ENCODE measurements at regions not wholly inside any gene's neighbourhood (a gene's known extent, or its start where the extent isn't known, plus 50 kb on each side); places are given as distances from the start of the nearest gene placed in this dataset.
A peak's percentile ranks its signal among the peaks of the same experiment; 100 is the strongest.
"Not testable (repeated sequence)": the region's sequence is repeated elsewhere in the genome, so short reads cannot be mapped to it uniquely, and the experiment has no call there.

DNA sequence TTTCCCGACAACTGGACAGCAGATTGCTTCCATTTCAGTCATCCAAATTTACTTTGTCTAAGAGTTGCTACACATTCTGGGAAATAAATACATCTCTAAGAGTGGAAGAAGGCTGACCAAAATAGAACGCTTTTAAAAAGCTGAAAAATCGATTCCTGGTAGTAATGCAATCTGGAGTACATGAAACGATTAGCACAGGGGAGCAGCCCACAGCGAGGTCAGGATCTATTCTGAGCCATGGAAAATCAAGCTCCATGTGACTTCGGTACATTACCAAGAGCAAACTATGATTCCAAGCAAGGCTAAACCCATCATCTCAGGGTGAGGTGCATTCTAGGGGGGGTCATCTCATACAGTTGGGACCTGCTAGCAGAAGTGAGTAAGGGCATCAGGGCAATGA is 249.3 kb downstream of the BLID start:
- no peak overlapping the region for H3K4me3 ChIP-seq (ENCODE audit: insufficient read depth, low read length)
- H4K20me1 ChIP-seq (ENCODE audit: insufficient read depth, low read length): no peaks in the 10 kb centered on the region
- no peaks in the 10 kb centered on the region for H3K4me1 ChIP-seq (ENCODE audit: insufficient read depth, low read length)
- H3K36me3 ChIP-seq (ENCODE audit: insufficient read depth, low read length): no peaks in the 10 kb centered on the region
- H2AFZ ChIP-seq (ENCODE audit: low read length): no peak overlapping the region
- H3K27ac ChIP-seq (ENCODE audit: low read depth, low read length): no peak overlapping the region
- DNase-seq (ENCODE audit: insufficient read length, low spot score, missing footprints): no peak
- H3K27me3 ChIP-seq (ENCODE audit: insufficient read depth, low read length): no peaks in the 10 kb centered on the region
- H3K4me2 ChIP-seq (ENCODE audit: insufficient read depth, low read length): no peak overlapping the region
- no peaks in the 10 kb centered on the region for H3K9me3 ChIP-seq (ENCODE audit: low read depth, low read length)
- no peak for TF ChIP-seq CTCF (IDR thresholded peaks at IDR 0.05; ENCODE audit: extremely low read depth, low read depth, low read length)
- H3K79me2 ChIP-seq (ENCODE audit: insufficient read depth, low read length): no peaks in the 10 kb centered on the region

- H2AFZ ChIP-seq (ENCODE audit: low read length): no peak overlapping the region
- H3K36me3 ChIP-seq (ENCODE audit: insufficient read depth, low read length): no peaks in the 10 kb centered on the region
- H3K4me3 ChIP-seq (ENCODE audit: insufficient read depth, low read length): no peak overlapping the region
- DNase-seq (ENCODE audit: insufficient read length, low spot score, missing footprints): peak; percentile 21
- H3K79me2 ChIP-seq (ENCODE audit: insufficient read depth, low read length): no peaks in the 10 kb centered on the region
- H3K9me3 ChIP-seq (ENCODE audit: low read depth, low read length): no peaks in the 10 kb centered on the region
- no peaks in the 10 kb centered on the region for H4K20me1 ChIP-seq (ENCODE audit: insufficient read depth, low read length)
- H3K27me3 ChIP-seq (ENCODE audit: insufficient read depth, low read length): no peaks in the 10 kb centered on the region
- H3K4me1 ChIP-seq (ENCODE audit: insufficient read depth, low read length): no peaks in the 10 kb centered on the region
- H3K4me2 ChIP-seq (ENCODE audit: insufficient read depth, low read length): no peak overlapping the region
- no peak overlapping the region for H3K27ac ChIP-seq (ENCODE audit: low read depth, low read length)
- peak; percentile 25 for TF ChIP-seq CTCF (IDR thresholded peaks at IDR 0.05; ENCODE audit: extremely low read depth, low read depth, low read length)
These were observed 251.4 kb downstream of the BLID start for GRCh38 chr11:121864660-121865059.

GRCh38 chr11:121863126-121863525 is 252.9 kb downstream of the BLID start:
- no peak for DNase-seq (ENCODE audit: insufficient read length, low spot score, missing footprints)
- no peaks in the 10 kb centered on the region for H3K79me2 ChIP-seq (ENCODE audit: insufficient read depth, low read length)
- no peak for TF ChIP-seq CTCF (IDR thresholded peaks at IDR 0.05; ENCODE audit: extremely low read depth, low read depth, low read length)
- H3K36me3 ChIP-seq (ENCODE audit: insufficient read depth, low read length): no peaks in the 10 kb centered on the region
- H3K27ac ChIP-seq (ENCODE audit: low read depth, low read length): no peak overlapping the region
- no peaks in the 10 kb centered on the region for H4K20me1 ChIP-seq (ENCODE audit: insufficient read depth, low read length)
- no peak overlapping the region for H3K4me2 ChIP-seq (ENCODE audit: insufficient read depth, low read length)
- H3K4me1 ChIP-seq (ENCODE audit: insufficient read depth, low read length): no peaks in the 10 kb centered on the region
- H3K9me3 ChIP-seq (ENCODE audit: low read depth, low read length): no peaks in the 10 kb centered on the region
- H3K27me3 ChIP-seq (ENCODE audit: insufficient read depth, low read length): no peaks in the 10 kb centered on the region
- no peak overlapping the region for H3K4me3 ChIP-seq (ENCODE audit: insufficient read depth, low read length)
- H2AFZ ChIP-seq (ENCODE audit: low read length): peak overlapping the region; percentile 63

- H3K4me3 ChIP-seq (ENCODE audit: insufficient read depth, low read length); H3K4me1 ChIP-seq (ENCODE audit: insufficient read depth, low read length); H3K27me3 ChIP-seq (ENCODE audit: insufficient read depth, low read length); H2AFZ ChIP-seq (ENCODE audit: low read length); H4K20me1 ChIP-seq (ENCODE audit: insufficient read depth, low read length); H3K4me2 ChIP-seq (ENCODE audit: insufficient read depth, low read length); H3K36me3 ChIP-seq (ENCODE audit: insufficient read depth, low read length); DNase-seq (ENCODE audit: insufficient read length, low spot score, missing footprints); H3K9me3 ChIP-seq (ENCODE audit: low read depth, low read length); H3K27ac ChIP-seq (ENCODE audit: low read depth, low read length); H3K79me2 ChIP-seq (ENCODE audit: insufficient read depth, low read length): not testable (repeated sequence)
These were observed 260.9 kb downstream of the BLID start for GRCh38 chr11:121855138-121855537.
